Adipose tissue (tissue), 3 donors: ENCODE measurements at regions not wholly inside any gene's neighbourhood (a gene's known extent, or its start where the extent isn't known, plus 50 kb on each side); places are given as distances from the start of the nearest gene placed in this dataset.

Source experiments
- H3K27ac ChIP-seq: one replicate; pipeline ENCODE4 v1.5.1; 2013; ENCODE audit warnings: low read depth, low read length
- WGBS, 3 donors: extraction: QIAGEN DNeasy Blood & Tissue Kit; methylation state at CpG; one replicate each; pipeline ENCODE4 v1.1.7; 2013; 5-methylcytosine and 5-hydroxymethylcytosine counted together
- donor health status: healthy with polysubstance abuse.
- donor health status: Bipolar disorder and iron deficiency.
- donor health status: healthy.

DNA sequence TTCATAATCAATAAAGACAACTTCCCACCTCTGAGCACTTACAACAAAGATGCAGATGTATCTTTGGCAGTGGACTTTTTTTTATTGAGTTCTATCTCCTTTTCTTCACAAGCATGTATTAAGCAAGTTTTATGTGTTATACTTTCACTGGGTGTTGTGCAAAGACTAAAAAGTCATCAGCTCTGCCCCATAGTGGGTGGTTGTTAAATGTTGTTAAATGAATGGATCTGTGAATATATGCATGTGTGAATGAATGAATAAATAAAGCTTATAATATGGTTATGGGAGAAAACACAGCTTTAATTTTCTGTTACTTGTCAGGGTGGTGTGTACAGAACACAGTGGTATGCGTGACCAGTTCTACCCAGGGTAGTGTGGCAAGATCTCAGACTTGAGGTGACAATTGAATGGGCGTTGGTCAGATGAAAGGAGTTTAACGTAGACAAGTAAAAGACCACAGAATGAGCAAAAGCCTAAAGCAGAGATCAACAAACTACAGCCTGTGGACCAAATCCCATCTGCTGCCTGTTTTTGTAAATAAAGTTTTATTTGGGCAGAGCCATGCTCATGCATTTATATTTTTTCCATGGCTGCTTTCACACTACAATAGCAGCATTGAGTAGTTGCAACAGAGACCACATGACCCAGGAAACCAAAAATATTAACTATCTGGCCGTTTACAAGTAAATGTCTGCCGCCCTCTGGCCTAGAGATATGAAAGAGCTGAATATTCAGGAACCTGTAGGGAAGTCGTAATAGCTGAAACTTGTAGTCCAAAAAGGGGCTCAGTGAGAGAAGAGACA lies 207.4 kb upstream of the EEA1 start:
- H3K27ac ChIP-seq, result no peak overlapping the region
- 64 to 84% (median 69%) methylated on average over 6 of the region's 6 CpGs for WGBS, 3 donors

- WGBS, 3 donors, result 67 to 90% (median 75%) methylated on average over 6 of the region's 6 CpGs
- H3K27ac ChIP-seq, result no peak overlapping the region
These were observed 208.8 kb upstream of the EEA1 start for GRCh38 chr12:93137656-93138612.

GRCh38 chr12:93139028-93139665 lies 210.1 kb upstream of the EEA1 start:
- no peak overlapping the region for H3K27ac ChIP-seq
- WGBS, 3 donors, result 66 to 72% (median 70%) methylated on average over 1 of the region's 1 CpG

GRCh38 chr12:93140325-93140724 lies 211.2 kb upstream of the EEA1 start:
- no peak overlapping the region for H3K27ac ChIP-seq
- WGBS, 3 donors, result 92 to 100% (median 93%) methylated on average over 1 of the region's 1 CpG

DNA sequence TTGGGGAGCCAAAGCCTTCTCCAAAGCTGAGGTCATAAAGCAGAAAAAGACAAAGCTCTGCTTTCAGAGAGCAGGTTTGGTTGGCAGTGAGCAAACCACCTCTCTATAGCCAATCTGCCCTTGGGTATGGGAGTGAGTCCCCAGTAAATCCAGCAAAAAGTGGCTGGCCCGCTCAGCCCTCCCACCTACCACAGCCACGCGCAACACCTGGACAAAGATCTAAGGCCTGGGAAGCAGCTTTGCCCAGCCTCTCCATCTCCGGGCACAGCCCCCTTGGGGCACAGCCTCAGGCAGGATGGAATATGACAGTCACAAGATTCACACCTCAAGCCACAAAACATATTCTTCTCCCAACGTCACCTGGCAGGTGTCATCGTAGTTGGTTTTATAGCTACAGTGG lies 211.7 kb upstream of the EEA1 start:
- WGBS, 3 donors, result 97 to 99% (median 97%) methylated on average over 6 of the region's 6 CpGs
- H3K27ac ChIP-seq, result no peak overlapping the region

DNA sequence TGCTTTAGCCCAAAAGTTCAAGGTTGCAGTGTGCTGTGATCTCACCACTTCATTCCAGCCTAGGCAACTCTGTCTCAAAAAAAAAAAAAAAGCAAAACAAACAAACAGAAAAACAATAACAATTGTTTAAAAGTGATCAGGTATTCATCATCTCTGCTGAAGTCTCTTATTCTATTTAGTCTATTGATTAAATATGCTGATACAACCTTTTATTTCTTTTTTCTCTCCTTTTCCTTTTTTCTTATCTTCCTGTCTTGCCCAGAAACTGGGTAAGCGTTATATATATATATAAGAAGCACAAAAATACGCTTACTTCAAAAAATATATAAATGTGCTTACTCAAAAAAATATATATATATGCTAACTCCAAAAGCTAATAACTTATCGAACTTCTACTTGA lies 213.8 kb upstream of the EEA1 start:
- H3K27ac ChIP-seq, result no peak overlapping the region
- 90 to 99% (median 96%) methylated on average over 3 of the region's 3 CpGs for WGBS, 3 donors

GRCh38 chr12:93144109-93144508 lies 215.0 kb upstream of the EEA1 start:
- no peak overlapping the region for H3K27ac ChIP-seq
- 82 to 88% (median 87%) methylated on average over 2 of the region's 2 CpGs for WGBS, 3 donors

GRCh38 chr12:93145086-93145485 lies 216.0 kb upstream of the EEA1 start:
- no peak overlapping the region for H3K27ac ChIP-seq
- 42 to 87% (median 84%) methylated on average over 5 of the region's 5 CpGs for WGBS, 3 donors

GRCh38 chr12:93146263-93146939 lies 217.3 kb upstream of the EEA1 start:
- no peak overlapping the region for H3K27ac ChIP-seq
- WGBS, 3 donors, result 75 to 81% (median 76%) methylated on average over 4 of the region's 4 CpGs

DNA sequence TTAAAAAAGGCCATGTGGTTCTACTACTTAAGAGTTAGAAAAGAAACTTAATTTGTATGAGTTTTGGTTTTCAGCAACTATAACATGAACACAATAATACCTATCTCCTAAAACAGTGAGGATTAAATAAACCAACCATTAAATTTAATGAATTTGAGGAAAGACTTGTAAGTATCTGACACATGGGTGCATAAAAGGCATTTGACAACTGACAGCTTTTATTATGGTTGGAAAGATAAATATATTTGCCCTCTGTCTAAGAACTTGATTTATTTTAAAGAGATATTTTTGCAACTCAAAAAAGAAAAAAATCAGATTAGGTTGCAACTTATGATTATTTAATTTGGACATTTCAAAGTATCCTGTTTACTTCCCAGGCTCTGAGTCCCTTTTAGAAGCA lies 217.9 kb upstream of the EEA1 start:
- H3K27ac ChIP-seq, result no peak overlapping the region

DNA sequence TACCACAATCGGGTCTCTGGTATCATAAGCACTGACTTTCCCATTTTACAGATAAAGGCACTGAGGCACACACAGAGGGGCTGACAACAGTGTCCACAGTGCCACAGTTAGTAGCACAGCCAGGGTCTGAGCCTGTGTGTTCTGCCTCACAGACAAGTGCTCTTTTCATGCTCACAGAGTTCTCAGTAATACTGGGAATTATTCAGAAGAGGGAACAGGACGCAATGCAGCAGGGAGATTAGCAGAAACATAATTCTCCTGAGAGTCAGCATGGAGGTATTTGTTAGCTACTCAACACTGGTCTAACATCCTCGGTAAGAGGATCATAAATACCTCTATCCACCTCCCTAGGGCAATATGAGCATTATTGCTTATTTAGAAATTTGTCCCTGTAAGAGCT lies 219.3 kb upstream of the EEA1 start:
- no peak overlapping the region for H3K27ac ChIP-seq
- 73 to 76% (median 75%) methylated on average over 3 of the region's 3 CpGs for WGBS, 3 donors

GRCh38 chr12:93149229-93149628 lies 220.1 kb upstream of the EEA1 start:
- 91 to 97% (median 96%) methylated on average over 2 of the region's 2 CpGs for WGBS, 3 donors

GRCh38 chr12:93151079-93151762 lies 222.1 kb upstream of the EEA1 start:
- H3K27ac ChIP-seq, result no peak overlapping the region
- 40 to 94% (median 92%) methylated on average over 5 of the region's 5 CpGs for WGBS, 3 donors

More at GRCh38 chr12:93149229-93149628, 220.1 kb upstream of the EEA1 start:
- no peak overlapping the region for H3K27ac ChIP-seq

DNA sequence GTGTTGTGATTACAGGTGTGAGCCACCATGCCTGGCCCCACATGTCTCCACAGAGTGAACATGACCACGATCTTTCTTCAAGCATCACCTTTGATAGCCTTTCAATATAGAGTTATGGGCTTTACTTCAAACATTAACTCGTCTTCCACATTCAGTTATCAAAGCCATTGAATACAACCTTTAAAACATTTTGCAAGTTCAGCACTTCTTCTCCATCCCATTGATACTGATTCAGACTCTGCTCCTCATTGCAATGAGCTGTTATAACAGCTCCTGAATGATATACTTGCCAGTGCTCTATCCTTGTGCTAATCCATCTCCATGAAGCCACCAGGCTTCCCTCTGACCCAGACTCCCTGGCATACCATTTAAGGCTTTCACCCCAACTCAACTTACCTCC lies 223.5 kb upstream of the EEA1 start:
- H3K27ac ChIP-seq, result no peak overlapping the region
- WGBS, 3 donors, result 91 to 98% (median 95%) methylated on average over 2 of the region's 2 CpGs

DNA sequence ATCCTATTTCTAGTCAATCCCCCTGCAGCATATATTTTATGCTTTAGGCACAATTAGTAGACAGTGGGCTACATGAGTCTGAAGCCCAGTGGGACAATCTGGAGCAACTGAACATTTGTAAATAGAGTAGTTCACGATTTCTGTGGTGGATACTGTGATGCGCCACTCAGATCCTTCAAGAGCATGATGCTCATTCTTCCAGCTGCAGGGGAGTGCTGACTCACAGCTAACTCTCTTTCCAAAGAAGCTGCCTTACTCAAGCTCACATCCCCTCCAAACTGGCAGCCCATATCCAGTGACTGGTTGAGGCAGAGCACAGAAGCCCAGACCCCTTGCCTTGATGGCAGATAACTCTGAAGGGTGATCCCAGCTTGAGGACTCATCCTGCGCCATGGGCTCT lies 224.2 kb upstream of the EEA1 start:
- 91 to 96% (median 91%) methylated on average over 3 of the region's 3 CpGs for WGBS, 3 donors
- H3K27ac ChIP-seq, result no peak overlapping the region

DNA sequence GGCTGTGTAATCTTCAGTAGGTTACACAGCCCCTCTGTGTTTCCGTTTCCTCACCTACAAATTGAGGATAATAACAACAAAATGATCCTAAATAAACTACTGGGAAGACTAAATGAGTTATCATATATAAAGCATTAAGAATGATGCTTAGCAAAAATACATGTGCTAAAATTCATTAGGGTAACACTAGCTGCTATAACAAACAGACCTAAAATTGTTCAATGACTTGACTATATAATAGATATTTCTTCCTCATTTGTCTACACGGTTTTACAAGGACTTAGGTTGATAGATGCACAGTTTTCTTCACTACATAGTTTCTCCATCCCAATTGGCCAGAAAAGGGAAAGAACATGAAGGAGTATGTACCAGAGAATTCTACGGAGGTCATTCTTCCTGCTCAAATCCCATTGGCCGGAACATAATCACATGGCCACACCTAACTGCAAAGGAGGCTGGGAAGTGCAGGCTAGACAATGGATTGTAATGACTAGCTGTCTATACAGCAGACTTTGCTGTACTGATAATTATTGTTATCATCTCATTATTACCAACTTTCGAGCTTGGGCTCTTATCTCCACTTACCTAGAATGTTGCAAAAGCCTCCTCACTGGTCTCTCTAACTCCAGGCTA lies 223.5 kb upstream of the NUDT4 start:
- 82 to 93% (median 93%) methylated on average over 5 of the region's 5 CpGs for WGBS, 3 donors
- no peak overlapping the region for H3K27ac ChIP-seq

DNA sequence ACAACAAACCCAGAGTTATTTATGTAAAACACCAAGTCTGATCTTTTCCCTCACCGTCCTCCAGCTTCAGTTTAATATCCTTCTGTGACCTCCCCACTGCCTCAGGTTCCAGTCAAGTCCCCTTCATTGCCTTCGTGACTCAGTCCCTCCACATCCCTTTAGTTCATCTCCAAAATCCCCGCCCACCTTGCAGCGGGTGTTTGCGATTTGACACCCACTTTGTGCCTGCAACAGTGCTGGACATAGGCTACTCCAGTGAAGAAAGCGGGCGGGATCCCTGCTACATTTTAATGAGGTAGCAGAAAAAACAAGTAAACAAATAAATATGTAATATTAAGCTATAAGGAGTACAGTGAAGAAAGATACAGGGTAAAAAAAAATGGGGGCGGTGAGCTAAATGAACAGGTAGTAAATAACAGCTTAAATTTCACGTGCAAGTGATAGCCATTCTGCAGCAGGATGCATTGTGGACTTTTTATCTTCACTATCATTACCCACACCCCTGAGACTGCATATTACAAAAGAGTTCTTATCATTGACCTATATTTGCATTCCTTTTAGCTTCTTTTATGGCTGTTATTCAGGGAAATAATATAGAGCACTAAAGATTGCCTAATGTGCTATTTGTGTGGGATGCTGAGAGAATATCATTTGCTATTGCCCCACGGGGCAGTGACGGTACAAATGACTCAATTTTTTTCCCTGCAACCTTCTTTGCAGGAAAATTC lies 222.8 kb upstream of the NUDT4 start:
- 75 to 80% (median 79%) methylated on average over 11 of the region's 11 CpGs for WGBS, 3 donors
- H3K27ac ChIP-seq, result no peak overlapping the region
